Gastrocnemius medialis (tissue), 4 donors: ENCODE measurements at regions not wholly inside any gene's neighbourhood (a gene's known extent, or its start where the extent isn't known, plus 50 kb on each side); places are given as distances from the start of the nearest gene placed in this dataset.

ENCODE experiments used
- POLR2A ChIP-seq, 2 donors: fragments of 450-650 bp; IDR thresholded peaks; one replicate each; pipeline ENCODE4 v1.6.1; 2017; ENCODE audit warnings: antibody characterized with exemption in 2 of 2, mild to moderate bottlenecking in 2 of 2, moderate library complexity in 2 of 2
- TF ChIP-seq, protein P1 (sequence below), 5 experiments: fragments of 450-650 bp in 3 of 5; fragments of 200-600 bp in 2 of 5; sonication (generic) in 2 of 5; IDR thresholded peaks in 4 of 5; conservative IDR thresholded peaks in 1 of 5; 1 replicate in 4 of 5; 2 replicates in 1 of 5; pipeline ENCODE4 v1.5.1; 2016 to 2019; ENCODE audit warnings: antibody characterized with exemption in 5 of 5, mild to moderate bottlenecking in 3 of 5, moderate library complexity in 3 of 5

DNA sequence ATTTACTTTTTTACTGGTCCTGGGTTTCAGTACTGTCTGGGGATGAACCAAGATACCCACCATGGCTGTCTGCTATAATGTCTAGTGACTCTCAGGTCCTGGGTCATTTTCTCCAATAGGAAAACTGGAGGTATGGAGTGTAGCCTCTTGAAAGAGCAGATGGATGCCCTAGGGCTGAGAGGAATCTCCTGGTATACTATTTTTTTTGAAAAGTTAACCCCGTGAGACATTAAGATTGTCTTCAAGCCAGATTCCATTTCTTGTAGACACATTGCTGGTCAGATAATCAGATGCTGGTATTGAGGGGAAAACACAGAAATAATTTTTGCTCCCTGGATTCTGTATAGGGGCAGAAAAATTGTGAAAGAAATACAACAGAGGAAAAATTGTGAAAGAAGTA is 97.3 kb downstream of the ZNF680 start:
- TF ChIP-seq, protein P1, sequence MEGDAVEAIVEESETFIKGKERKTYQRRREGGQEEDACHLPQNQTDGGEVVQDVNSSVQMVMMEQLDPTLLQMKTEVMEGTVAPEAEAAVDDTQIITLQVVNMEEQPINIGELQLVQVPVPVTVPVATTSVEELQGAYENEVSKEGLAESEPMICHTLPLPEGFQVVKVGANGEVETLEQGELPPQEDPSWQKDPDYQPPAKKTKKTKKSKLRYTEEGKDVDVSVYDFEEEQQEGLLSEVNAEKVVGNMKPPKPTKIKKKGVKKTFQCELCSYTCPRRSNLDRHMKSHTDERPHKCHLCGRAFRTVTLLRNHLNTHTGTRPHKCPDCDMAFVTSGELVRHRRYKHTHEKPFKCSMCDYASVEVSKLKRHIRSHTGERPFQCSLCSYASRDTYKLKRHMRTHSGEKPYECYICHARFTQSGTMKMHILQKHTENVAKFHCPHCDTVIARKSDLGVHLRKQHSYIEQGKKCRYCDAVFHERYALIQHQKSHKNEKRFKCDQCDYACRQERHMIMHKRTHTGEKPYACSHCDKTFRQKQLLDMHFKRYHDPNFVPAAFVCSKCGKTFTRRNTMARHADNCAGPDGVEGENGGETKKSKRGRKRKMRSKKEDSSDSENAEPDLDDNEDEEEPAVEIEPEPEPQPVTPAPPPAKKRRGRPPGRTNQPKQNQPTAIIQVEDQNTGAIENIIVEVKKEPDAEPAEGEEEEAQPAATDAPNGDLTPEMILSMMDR (IDR thresholded peaks at IDR 0.05 in 4 of 5, conservative IDR thresholded peaks at IDR 0.05 in 1 of 5) = no peak
- TF ChIP-seq POLR2A (IDR thresholded peaks at IDR 0.05) = no peak
